ENCODE measurements at regions not wholly inside any gene's neighbourhood (a gene's known extent, or its start where the extent isn't known, plus 50 kb on each side); places are given as distances from the start of the nearest gene placed in this dataset.
A peak's percentile ranks its signal among the peaks of the same experiment; 100 is the strongest.
"Not testable (repeated sequence)": the region's sequence is repeated elsewhere in the genome, so short reads cannot be mapped to it uniquely, and the experiment has no call there.

DNA sequence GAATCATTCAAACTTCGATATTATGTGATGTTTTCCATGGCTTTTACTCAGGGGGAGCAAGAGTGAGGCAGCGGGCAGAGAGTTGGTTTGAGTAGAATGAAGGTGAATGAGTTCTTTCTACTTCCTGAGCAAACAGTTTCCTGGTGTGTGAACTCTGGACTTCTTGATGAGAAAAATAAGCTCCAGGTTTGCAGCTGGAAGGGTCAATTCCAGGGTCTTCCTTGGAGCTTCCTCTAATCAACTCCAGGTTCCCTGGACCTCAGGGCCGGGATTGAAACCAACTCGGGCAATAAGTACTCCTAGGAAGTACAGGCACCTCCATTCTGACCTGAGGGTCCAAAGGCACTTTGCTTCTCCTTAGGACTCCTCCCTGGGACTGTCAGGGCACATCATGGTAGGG lies 243.6 kb upstream of the ONECUT1 start:
- no peak for DNase-seq (ENCODE audit: low spot score)

DNA sequence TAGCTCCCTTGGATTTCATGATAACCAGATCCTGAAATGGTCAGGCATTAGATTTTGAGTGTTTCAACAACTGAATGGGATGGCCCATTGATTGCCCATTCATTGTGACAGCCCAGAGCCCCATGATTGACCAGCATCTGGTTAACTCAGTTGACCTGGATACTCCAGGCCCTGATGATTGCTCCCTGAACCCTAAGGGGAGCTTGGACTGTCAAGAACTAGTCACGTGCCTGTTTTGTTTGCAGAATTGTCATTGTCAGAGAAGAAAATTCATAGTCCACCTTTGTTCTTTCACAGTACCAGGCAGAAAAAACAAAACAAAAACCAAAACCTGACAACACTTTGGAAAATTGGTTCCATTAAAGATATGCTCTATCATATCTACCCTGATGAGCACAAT lies 241.3 kb upstream of the ONECUT1 start:
- no peak for DNase-seq (ENCODE audit: low spot score)

DNA sequence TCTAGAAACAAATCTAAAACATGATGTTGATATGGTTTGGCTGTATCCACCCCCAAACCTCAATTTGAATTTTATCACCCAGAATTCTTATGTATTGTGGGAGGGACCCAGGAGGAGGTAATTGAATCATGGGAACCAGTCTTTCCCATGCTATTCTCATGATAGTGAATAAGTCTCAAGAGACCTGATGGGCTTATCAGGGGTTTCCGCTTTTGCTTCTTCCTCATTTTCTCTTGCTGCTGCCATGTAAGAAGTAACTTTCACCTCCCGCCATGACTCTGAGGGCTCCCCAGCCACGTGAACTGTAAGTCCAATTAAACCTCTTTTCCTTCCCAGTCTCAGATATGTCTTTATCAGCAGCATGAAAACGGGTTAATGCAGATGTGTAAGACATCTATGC lies 232.7 kb upstream of the ONECUT1 start:
- DNase-seq (ENCODE audit: low spot score): no peak

DNA sequence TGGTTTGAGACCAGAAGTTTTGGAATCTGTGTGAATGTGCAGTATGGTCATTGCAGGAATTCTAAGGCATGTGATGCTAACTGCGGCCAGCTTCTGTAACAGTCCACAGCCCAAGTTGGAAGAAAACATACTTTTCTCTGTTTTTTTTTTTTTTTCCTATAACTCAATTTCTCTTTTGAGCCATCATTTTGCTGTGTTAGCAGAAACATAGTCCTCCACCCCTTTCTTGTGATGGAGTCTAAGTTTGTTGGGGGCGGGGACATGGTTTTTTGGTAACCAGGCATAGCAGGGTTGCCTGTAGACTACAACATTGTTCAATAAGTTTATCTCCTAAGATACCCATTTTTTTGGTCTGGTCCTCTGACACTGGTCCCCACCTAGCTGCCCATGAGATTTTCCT lies 223.2 kb upstream of the ONECUT1 start:
- DNase-seq (ENCODE audit: low spot score): no peak

DNA sequence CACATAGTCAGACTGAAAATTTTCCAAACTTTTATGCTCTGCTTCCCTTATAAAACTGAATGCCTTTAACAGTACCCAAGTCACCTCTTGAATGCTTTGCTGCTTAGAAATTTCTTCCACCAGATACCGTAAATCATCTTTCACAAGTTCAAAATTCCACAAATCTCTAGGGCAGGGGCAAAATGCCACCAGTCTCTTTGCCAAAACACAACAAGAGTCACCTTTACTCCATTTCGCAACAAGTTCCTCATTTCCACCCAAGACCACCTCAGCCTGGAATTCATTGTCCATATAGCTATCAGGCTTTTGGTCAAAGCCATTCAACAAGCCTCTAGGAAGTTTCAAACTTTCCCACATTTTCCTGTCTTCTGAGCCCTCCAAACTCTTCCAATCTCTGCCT lies 221.6 kb upstream of the ONECUT1 start:
- DNase-seq (ENCODE audit: low spot score): not testable (repeated sequence)

DNA sequence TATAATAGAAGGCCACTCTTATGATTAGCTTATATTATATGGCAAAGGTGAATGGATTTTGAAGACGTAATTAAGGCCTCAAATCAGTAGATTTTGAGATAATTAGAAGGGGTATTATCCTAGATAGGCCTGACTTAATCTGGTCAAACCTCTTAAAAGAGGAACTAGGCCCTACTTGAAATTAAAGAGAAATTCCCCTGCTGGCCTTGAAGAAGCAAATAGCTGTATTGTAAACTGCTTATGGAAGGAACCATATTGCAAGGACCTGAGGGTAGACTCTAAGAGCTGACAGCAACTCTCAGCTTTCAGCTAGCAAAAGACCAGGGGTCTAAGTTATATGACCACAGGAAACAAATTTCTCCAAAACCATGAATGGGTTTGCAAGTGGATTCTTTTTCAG lies 219.0 kb upstream of the ONECUT1 start:
- DNase-seq (ENCODE audit: low spot score): no peak

DNA sequence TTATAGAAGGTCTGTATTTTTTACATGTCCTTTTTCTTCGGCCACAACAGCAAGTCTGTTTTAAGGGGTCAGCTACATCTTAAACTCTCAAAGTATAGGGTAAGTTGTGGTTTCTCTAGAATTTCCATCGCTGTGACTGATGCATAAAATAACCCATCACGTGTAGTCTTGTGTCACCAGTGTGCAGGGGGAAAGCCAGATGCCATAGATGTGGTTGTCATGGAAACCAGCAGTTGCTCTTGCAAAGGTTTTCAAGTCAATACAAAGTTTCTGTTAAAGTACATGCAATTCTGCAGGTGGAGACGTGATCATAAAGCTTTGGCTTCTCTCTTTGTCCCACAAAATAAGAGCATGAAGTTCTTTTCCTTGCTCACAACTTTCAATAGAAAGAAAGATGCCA lies 210.3 kb upstream of the ONECUT1 start:
- DNase-seq (ENCODE audit: low spot score): no peak

DNA sequence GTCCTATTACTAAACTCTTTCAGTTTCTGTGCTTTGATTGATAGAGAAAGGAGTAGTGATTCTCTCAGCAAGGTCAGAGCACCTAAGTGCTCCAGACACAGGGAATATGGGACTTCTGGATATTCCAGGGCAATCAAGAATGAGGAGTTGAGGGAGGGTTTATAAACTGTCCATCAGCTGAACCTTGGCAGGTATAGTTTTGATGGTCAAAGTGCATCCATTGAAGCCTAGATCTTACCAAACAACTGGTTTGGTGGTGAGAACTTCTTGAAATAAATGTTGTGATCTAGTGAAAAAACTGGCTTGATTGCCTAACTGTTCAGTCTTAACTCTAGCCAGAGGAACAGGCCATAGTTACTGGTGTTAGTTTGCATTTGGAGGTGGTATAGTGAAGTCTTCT lies 207.0 kb upstream of the ONECUT1 start:
- DNase-seq (ENCODE audit: low spot score): no peak

DNA sequence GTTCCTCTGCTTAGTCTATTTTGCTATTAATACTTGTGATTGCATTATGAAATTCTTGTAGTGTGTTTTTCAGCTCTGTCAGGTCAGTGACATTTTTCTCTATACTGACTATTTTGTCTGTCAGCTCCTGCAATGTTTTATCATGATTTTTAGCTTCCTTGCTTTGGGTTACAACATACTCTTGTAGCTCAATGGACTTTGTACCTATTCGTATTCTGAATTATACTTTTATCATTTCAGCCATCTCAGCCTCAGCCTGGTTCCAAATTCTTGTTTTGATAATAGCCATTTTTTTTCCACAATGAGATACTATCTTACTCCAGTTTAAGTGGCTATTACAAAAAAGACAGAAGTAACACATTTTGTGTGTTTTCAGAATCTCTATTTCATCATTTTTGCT lies 204.2 kb upstream of the ONECUT1 start:
- no peak for DNase-seq (ENCODE audit: low spot score)

DNA sequence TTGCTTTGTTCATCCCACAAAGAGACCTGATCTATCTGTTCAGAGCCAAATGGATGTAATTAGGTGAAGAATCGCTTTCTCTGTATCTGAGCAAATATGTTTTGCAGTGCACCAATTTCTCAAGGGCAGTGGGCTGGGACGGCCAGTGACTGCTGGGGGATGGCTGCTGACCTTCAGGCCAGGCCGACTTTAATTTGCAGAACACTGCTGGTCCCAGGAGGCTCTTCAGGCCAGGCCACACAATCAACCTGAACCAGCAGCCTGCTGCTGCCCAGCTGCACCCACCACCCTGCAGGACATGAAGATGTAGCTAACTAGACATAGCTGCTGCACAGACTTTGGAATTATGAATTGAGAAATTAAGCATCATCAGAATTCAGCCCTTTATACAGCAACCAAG lies 194.4 kb upstream of the ONECUT1 start:
- DNase-seq (ENCODE audit: low spot score): no peak

DNA sequence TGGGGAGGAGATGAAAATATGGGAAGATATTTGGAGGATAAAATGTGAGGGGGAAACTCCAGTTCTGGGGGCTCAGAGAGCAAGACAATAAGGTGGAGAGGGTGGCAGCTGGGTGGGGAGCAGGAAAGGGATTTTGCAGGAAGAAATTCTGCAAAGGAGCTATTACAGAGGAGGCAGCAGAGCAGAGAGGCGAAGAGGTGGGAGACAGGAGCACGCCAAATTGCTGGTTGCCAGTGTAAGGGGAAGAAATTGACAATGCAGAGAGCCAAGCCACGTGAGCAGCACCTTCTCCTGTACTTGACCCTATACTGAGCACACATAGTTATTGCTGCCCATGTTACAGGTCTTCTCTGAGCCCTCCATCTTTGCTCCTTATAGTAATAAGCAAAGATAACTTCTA lies 190.3 kb upstream of the ONECUT1 start:
- peak; percentile 39 for DNase-seq (ENCODE audit: low spot score)

DNA sequence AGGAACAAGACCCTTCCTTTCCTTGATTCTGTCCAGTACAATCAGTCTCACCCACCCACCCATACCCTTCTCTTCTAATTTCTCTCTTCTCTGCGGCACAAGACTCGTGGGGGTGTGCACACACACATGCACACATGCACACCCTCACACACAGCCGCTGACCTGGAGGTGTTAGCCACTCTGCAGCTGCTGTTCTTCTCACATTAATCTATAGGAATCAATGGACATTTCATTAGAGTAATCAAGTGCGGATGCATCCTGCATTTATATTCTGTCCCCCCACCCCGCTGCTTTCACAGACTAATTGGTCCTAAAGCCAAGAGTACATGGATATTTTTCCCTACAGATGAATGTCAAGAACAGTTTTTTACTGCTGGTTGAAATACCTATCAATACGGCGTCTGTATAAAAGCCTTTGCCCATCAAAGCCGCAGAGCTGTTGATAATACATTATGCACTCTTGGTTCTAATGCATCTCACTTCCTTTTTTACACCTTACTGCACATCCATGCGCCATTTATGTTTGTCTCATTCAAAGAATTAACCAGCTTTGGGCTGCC lies 186.5 kb upstream of the ONECUT1 start:
- no peak for DNase-seq (ENCODE audit: low spot score)

DNA sequence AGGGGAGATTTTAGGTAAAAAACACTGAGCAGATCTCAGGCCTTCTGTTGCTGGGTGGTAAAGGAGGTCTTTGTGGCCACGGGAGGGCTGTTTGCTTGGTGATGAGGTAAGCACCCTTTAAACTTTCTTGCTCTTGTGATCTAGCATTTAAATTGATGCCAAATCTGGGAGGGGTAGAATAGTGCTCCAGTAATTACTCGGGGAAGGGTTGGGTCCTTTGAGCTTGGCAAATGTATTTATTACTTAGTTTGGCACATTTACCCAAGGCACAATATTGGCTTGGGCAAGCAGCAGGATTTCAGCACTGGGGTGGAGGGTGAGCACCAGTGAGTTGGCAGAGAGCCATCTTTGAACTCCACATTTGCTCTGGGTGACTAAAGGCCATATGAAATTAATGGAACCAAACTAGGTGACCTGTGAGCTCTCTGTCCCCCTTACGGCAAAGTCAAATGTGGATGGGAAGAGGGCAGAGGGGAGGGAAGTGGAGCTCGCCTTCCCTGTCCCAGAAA lies 185.9 kb upstream of the ONECUT1 start:
- no peak for DNase-seq (ENCODE audit: low spot score)

DNA sequence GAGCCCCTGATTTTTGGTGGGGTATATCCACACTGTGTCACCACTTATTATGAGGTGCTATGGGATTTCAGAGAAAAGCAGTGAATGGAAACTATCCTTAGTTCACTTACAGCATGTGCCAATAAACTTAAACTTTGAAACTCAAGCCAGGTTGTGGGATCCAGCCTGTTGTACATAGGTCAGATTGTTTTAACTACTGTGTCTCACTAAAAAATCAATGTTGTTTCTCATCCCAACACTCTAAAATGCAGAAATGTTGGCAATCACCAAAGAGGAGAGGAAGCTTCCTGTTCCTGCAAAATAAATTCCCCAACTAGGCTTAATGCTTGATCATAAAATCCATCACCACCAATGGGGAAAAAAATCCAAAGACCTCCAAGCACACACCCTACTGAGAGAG lies 173.7 kb upstream of the ONECUT1 start:
- DNase-seq (ENCODE audit: low spot score): no peak

DNA sequence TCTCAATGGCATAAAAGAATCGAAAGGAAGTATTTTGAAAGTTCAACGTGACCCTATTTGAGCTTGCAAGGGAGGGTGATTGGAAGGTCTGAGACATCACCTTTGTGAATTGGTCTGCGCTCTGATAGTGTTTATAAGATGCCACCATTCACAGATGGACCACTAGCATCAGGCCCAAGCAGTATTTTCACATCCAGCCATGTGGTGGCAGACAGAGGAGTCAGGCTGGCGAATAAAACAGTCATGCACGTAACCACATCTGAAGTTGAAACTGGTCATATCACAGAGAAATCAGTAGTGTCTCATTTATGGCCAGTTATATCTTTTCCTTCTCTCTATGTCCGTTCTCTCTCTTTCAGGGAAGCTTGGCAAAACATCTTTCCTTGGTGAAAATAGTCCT lies 170.1 kb upstream of the ONECUT1 start:
- no peak for DNase-seq (ENCODE audit: low spot score)

DNA sequence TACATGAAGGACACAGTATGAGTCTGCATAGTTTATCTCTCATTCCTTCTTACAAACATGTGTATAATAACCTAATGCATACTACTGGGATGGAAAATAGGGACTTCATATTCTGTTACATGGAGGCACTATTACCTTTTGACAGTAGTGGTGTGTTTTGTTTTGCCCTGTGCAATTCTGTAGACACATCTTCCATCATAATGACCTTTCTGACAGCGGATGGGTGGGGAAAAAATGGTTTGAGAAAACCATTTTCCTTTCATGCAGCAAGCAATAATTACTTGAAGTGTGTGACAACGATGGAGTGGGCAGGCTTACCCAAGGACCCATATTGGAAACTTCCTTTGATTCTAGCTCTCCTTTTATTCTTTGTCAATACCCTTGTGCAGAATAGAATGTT lies 153.6 kb upstream of the ONECUT1 start:
- no peak for DNase-seq (ENCODE audit: low spot score)

DNA sequence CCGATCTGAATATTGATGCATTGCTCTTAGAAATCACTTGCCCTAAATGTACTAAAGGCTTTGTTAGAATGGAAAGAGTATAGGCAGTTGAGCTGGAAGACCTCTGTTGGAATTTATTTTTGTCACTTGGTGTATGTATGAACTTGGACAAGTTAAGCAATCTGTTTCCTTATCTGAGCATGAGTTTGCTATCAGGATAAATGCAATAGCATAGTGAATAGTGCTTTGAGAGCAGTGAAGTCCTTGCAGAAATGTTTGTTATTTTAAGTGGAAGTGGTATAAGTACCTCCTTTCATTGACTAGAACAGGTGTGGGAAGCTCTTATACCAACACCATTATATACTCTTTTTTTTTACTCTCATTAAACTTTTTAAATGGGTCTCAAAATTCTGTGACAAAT lies 146.4 kb upstream of the ONECUT1 start:
- no peak for DNase-seq (ENCODE audit: low spot score)

DNA sequence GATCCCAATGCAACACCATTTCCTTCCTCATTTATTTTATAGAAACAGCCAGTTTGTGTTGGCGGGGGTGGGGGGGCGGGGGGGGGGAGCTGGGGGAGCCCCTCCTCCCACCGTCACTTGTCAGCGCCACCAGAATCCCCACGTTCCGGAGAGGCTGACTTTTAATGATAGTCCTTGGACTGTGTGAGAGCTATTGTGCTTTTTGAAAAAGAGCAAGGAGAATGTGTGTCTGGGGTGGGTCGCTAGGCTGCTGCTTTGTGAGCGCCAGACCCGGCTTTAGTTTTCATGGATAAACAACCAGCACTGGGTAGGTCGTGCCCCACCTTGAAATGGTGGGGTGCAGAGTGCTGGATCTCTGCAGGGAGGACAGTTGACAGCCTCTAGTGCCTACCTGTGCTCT lies 135.0 kb upstream of the ONECUT1 start:
- DNase-seq (ENCODE audit: low spot score): no peak

DNA sequence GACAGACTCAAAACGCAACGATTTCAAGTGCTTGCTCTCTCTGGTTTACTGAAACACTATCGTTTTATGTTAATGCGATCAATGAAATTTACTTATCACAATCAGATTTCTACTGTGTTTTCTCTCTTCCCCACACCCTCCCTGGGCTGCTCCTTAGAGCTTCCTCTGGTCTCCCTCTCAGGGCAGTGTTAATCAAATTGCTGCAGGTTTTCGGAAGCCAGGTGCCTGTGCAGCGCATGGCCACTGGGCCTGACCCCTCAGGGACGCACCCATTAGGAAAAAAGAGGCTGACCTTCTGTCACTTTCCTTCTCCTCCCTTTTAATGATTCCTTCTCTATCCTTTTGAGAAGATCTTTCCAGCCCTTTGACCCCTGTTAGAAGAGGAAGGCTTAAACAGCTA lies 134.5 kb upstream of the ONECUT1 start:
- DNase-seq (ENCODE audit: low spot score): no peak

DNA sequence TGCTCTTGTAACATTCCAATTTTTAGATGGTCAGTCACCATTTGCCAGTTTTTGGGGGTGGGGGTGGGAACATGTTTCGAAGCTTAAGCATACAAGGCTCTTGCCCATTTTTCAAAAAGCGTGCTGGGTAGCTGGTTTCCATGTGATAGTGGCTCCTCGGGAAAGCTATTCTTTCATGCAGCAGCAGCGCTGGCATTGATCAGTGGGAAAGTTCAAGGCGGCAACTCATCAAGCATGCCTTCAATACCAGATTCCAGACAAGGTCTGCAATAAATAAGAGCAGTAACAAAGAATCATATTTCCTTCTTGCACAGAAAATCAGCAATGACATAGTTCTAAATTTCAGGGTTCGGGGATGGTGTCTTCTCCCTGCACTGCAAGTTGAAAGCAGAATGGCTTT lies 133.5 kb upstream of the ONECUT1 start:
- DNase-seq (ENCODE audit: low spot score): no peak

DNA sequence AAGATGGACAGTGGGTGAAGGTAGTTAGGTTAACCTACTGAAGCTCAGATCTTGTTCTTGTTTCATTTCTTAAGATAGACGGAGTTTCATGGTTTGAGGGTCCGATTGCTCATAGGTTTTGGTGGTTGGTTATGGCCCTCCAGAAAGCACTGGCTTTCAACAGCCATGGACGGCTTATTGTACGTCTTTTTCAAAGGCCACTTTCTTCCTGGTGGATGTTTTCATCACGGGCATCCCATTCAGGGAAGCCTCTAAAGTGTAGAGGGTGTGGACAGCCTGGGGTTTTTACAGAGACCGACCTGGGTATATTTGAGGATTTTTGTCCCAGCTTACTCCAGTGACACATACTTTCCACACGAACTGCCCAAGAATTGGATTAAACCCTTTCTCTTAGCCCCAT lies 132.7 kb upstream of the ONECUT1 start:
- no peak for DNase-seq (ENCODE audit: low spot score)

DNA sequence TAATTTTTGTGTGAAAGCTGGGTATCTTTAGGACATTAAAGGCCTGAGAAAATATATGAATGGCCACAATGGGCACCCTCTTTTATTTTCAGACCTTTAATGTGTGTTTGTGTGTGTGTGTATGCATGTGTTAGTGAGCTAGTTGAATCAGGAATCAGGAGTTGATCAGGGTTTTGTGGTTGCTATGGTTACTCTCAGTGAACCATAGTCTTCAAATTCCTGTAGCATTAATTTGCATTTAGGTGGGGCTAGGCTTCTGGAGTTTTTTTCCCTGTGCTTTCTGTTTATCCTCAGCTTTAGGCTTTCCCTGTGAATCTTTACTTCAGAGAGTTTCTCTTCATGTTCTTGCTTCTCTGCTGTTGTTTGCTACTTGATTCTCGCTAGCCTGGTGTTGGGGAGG lies 122.0 kb upstream of the ONECUT1 start:
- no peak for DNase-seq (ENCODE audit: low spot score)

DNA sequence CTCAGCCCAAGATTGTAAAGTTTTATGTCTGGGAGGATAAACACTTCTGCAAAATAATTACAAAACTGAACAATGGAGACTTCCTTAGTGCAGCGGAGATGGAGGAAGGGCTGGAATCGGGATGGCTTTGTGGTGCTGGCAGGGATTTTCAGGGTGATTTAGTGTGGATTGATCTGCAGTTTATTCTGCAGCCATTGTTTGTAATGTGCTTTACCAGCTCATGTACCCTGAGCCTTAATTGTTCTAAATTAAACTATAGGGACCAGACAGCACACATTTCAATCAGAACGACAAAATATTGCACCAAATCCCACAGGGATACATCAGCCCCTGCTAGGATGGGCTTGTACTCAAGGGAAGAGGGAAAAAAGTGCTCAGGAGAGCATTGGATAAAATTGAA lies 103.2 kb upstream of the ONECUT1 start:
- DNase-seq (ENCODE audit: low spot score): no peak

DNA sequence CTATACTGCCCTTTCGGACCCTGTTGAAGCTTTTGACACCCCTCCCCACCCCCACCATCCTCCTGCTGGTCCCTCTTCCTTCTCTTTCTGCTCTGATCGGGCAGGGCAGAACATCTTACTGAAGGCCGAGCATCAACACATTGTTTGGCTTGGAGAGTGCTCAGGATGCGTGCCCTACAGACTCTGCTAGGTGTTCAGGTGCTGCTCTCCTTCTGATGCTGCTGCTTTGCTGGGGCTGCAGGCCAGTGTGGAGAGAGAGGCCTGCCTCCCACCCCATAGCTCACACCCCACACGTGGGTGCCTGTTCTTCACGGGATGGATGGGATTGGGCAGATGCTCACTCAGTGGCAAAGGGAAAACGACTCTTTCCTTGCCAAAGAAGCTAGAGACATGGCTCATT lies 89.8 kb upstream of the ONECUT1 start:
- DNase-seq (ENCODE audit: low spot score): no peak

DNA sequence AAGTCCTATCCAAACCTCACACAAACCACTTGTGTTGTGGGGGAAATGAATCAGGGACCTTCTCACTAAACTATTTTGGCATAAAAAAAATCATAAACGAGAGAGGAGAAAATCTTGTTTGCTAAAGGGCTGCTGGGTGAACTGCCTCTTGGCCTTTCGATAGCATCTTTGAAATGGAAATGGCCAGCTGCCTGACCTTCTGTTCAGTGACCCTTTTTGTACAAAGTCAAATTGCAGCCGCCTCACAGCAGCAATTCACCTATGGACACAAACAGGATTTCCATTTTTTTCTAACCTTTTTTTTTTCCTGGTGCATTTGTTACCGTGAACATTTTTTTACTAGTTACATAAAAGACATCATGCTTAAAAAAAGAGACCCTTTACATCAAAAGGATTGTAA lies 89.0 kb upstream of the ONECUT1 start:
- DNase-seq (ENCODE audit: low spot score): no peak
